Astrocyte (in vitro differentiated cells and primary cell): ENCODE measurements at regions not wholly inside any gene's neighbourhood (a gene's known extent, or its start where the extent isn't known, plus 50 kb on each side); places are given as distances from the start of the nearest gene placed in this dataset.

Experiments
- DNase-seq: peaks from one replicate; pipeline ENCODE4 v3.0.0-alpha.2; 2010; ENCODE audit warnings: low read depth
- FAIRE-seq: peaks from 2 replicates; lab custom pipeline; 2011; peaks lifted over from hg19 to GRCh38; lab: Jason Lieb, UNC
- H2AFZ ChIP-seq: 2 replicates; pipeline ENCODE4 v1.6.0; 2012; ENCODE audit warnings: low read depth, low read length, inconsistent platforms
- H3K27ac ChIP-seq: 2 replicates; pipeline ENCODE4 v1.5.1; 2011; ENCODE audit warnings: low read depth, low read length, inconsistent platforms
- H3K27me3 ChIP-seq: 2 replicates; pipeline ENCODE4 v1.6.0; 2011; ENCODE audit warnings: low read length, inconsistent platforms; ENCODE audit not compliant: insufficient read depth
- H3K36me3 ChIP-seq: 2 replicates; pipeline ENCODE4 v1.5.1; 2011; ENCODE audit warnings: low read length, inconsistent platforms; ENCODE audit not compliant: insufficient read depth
- H3K4me1 ChIP-seq: 2 replicates; pipeline ENCODE4 v1.5.1; 2011; ENCODE audit warnings: low read length, inconsistent platforms; ENCODE audit not compliant: insufficient read depth
- H3K4me2 ChIP-seq: 2 replicates; pipeline ENCODE4 v1.6.0; 2012; ENCODE audit warnings: low read length, inconsistent platforms
- H3K4me3 ChIP-seq: 2 replicates; pipeline ENCODE4 v1.5.1; 2011; ENCODE audit warnings: low read depth, mild to moderate bottlenecking, low read length, inconsistent platforms; ENCODE audit not compliant: insufficient read depth
- H3K79me2 ChIP-seq: 2 replicates; pipeline ENCODE4 v1.6.0; 2012; ENCODE audit warnings: mild to moderate bottlenecking, low read length, inconsistent platforms; ENCODE audit not compliant: insufficient read depth
- H3K9ac ChIP-seq: 2 replicates; pipeline ENCODE4 v1.6.0; 2012; ENCODE audit warnings: mild to moderate bottlenecking, low read length, inconsistent platforms
- H3K9me3 ChIP-seq: 2 replicates; pipeline ENCODE4 v1.5.1; 2012; ENCODE audit warnings: low read depth, mild to moderate bottlenecking, low read length, inconsistent platforms; ENCODE audit not compliant: insufficient read depth
- H4K20me1 ChIP-seq: 2 replicates; pipeline ENCODE4 v1.6.0; 2012; ENCODE audit warnings: low read length, inconsistent platforms; ENCODE audit not compliant: insufficient read depth
- H3K27ac Mint-ChIP-seq: one replicate; pipeline ENCODE4 v1.8.0; 2021; ENCODE audit warnings: mild to moderate bottlenecking, mixed read lengths; ENCODE audit not compliant: unreplicated experiment
- H3K27me3 Mint-ChIP-seq: one replicate; pipeline ENCODE4 v1.8.0; 2021; ENCODE audit warnings: low read depth, mixed read lengths; ENCODE audit not compliant: unreplicated experiment
- H3K36me3 Mint-ChIP-seq: one replicate; pipeline ENCODE4 v1.8.0; 2021; ENCODE audit warnings: low read depth, mixed read lengths; ENCODE audit not compliant: unreplicated experiment
- H3K4me1 Mint-ChIP-seq: one replicate; pipeline ENCODE4 v1.8.0; 2021; ENCODE audit warnings: low read depth, mixed read lengths; ENCODE audit not compliant: unreplicated experiment
- H3K4me3 Mint-ChIP-seq: one replicate; pipeline ENCODE4 v1.8.0; 2021; ENCODE audit warnings: mild to moderate bottlenecking, moderate library complexity, mixed read lengths; ENCODE audit not compliant: unreplicated experiment
- H3K9me3 Mint-ChIP-seq: one replicate; pipeline ENCODE4 v1.8.0; 2021; ENCODE audit warnings: mild to moderate bottlenecking, mixed read lengths; ENCODE audit not compliant: unreplicated experiment
- EZH2 ChIP-seq: IDR thresholded peaks from 2 replicates; pipeline ENCODE4 v1.6.1; 2012; ENCODE audit warnings: mild to moderate bottlenecking, low read length, inconsistent platforms; ENCODE audit not compliant: insufficient read depth
- TF ChIP-seq, protein P1 (sequence below): IDR thresholded peaks from 2 replicates; pipeline ENCODE4 v1.5.1; 2011; ENCODE audit warnings: low read depth, mild to moderate bottlenecking, inconsistent platforms, low read length, moderate library complexity; ENCODE audit not compliant: insufficient read depth

DNA sequence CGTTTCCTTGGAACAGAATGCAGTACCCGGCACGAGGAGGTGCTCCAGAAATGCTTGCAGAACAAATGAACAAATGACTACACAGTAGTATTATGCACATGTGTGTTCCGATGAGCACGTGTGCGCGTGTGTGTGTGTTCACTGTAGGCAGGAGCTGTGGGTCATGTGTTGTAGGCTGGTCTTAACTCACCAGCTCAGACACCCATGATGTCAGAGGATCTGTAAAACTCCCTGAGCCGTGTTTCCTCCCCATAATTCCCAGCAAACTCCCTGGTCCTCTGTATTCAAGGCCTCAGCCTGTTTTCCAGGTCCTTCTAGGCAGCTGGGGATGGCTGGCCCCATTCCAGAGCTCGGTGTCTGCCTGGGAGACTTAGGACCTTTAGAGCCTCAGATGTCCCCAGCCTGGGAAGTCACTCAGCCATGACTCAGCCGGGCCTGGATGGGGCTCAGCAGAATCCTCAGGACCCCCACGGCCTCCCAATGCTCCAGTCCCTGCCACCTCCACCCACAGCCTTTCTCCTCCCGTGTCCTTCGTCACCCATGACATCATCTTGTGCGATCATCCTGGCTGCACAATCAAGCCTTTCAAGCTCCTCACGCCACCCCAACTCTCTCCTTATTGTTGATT is 475.0 kb upstream of the SULF2 start:
- Mint-ChIP-seq H3K4me3 (no peak overlapping the region), H3K27me3 (peaks cover 27% of the 10 kb centered on the region), H3K27ac (no peak overlapping the region), H3K4me1 (peaks cover 5% of the 10 kb centered on the region), H3K9me3 (peaks cover 9% of the 10 kb centered on the region), H3K36me3 (no peaks in the 10 kb centered on the region)
- DNase-seq (peak; percentile 14), FAIRE-seq (no peak)
- Histone ChIP-seq H3K9ac (no peak overlapping the region), H3K36me3 (no peaks in the 10 kb centered on the region), H3K4me1 (peaks cover 3% of the 10 kb centered on the region), H3K27ac (no peak overlapping the region), H3K79me2 (no peaks in the 10 kb centered on the region), H3K27me3 (peaks cover 14% of the 10 kb centered on the region), H3K9me3 (peaks cover 6% of the 10 kb centered on the region), H3K4me2 (no peak overlapping the region), H2AFZ (no peak overlapping the region), H3K4me3 (no peak overlapping the region), H4K20me1 (no peaks in the 10 kb centered on the region)
- TF ChIP-seq EZH2 = no peak
- TF ChIP-seq, protein P1, sequence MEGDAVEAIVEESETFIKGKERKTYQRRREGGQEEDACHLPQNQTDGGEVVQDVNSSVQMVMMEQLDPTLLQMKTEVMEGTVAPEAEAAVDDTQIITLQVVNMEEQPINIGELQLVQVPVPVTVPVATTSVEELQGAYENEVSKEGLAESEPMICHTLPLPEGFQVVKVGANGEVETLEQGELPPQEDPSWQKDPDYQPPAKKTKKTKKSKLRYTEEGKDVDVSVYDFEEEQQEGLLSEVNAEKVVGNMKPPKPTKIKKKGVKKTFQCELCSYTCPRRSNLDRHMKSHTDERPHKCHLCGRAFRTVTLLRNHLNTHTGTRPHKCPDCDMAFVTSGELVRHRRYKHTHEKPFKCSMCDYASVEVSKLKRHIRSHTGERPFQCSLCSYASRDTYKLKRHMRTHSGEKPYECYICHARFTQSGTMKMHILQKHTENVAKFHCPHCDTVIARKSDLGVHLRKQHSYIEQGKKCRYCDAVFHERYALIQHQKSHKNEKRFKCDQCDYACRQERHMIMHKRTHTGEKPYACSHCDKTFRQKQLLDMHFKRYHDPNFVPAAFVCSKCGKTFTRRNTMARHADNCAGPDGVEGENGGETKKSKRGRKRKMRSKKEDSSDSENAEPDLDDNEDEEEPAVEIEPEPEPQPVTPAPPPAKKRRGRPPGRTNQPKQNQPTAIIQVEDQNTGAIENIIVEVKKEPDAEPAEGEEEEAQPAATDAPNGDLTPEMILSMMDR = no peak

GRCh38 chr20:48259456-48259855 is 474.2 kb upstream of the SULF2 start:
- Histone ChIP-seq H3K79me2 (no peaks in the 10 kb centered on the region), H3K9me3 (peaks cover 6% of the 10 kb centered on the region), H3K4me3 (no peak overlapping the region), H4K20me1 (no peaks in the 10 kb centered on the region), H3K4me2 (no peak overlapping the region), H3K27me3 (peaks cover 11% of the 10 kb centered on the region), H2AFZ (no peak overlapping the region), H3K4me1 (peaks cover 3% of the 10 kb centered on the region), H3K9ac (no peak overlapping the region), H3K27ac (no peak overlapping the region), H3K36me3 (no peaks in the 10 kb centered on the region)
- no peak for FAIRE-seq
- peaks cover 5% of the 10 kb centered on the region for H3K4me1 Mint-ChIP-seq
- peaks cover 6% of the 10 kb centered on the region for H3K9me3 Mint-ChIP-seq
- H3K27ac Mint-ChIP-seq = no peak overlapping the region
- peaks cover 21% of the 10 kb centered on the region for H3K27me3 Mint-ChIP-seq
- no peaks in the 10 kb centered on the region for H3K36me3 Mint-ChIP-seq
- TF ChIP-seq, protein P1 = no peak
- TF ChIP-seq EZH2 = no peak
- no peak overlapping the region for H3K4me3 Mint-ChIP-seq
- no peak for DNase-seq

GRCh38 chr20:48257833-48258232 is 472.6 kb upstream of the SULF2 start:
- FAIRE-seq (no peak), DNase-seq (no peak)
- Histone ChIP-seq H3K27me3 (peaks cover under 1% of the 10 kb centered on the region), H3K4me1 (peaks cover 3% of the 10 kb centered on the region), H3K9ac (no peak overlapping the region), H2AFZ (no peak overlapping the region), H3K9me3 (peaks cover 6% of the 10 kb centered on the region), H4K20me1 (no peaks in the 10 kb centered on the region), H3K4me2 (no peak overlapping the region), H3K27ac (no peak overlapping the region), H3K79me2 (no peaks in the 10 kb centered on the region), H3K36me3 (no peaks in the 10 kb centered on the region), H3K4me3 (no peak overlapping the region)
- peaks cover 4% of the 10 kb centered on the region for H3K9me3 Mint-ChIP-seq
- H3K36me3 Mint-ChIP-seq = no peaks in the 10 kb centered on the region
- H3K27me3 Mint-ChIP-seq = peaks cover 10% of the 10 kb centered on the region
- no peak overlapping the region for H3K4me3 Mint-ChIP-seq
- peaks cover 5% of the 10 kb centered on the region for H3K4me1 Mint-ChIP-seq
- H3K27ac Mint-ChIP-seq = no peak overlapping the region
- TF ChIP-seq, protein P1 = no peak
- no peak for TF ChIP-seq EZH2
